ENCODE measurements at regions not wholly inside any gene's neighbourhood (a gene's known extent, or its start where the extent isn't known, plus 50 kb on each side); places are given as distances from the start of the nearest gene placed in this dataset.

GRCh38 chr6:164346631-164347030 is 932.1 kb downstream of the QKI start:
- no peaks in the 10 kb centered on the region for H3K9me3 ChIP-seq (ENCODE audit: low read length)
- H3K27ac ChIP-seq (ENCODE audit: low read length): no peak overlapping the region
- no peaks in the 10 kb centered on the region for H3K9me2 ChIP-seq (ENCODE audit: insufficient read depth, low read length)
- H2AFZ ChIP-seq (ENCODE audit: low read depth, low read length): no peak overlapping the region
- TF ChIP-seq CTCF (IDR thresholded peaks at IDR 0.05; ENCODE audit: poor library complexity, severe bottlenecking): no peak
- TF ChIP-seq EP300 (conservative IDR thresholded peaks at IDR 0.05; ENCODE audit: poor library complexity, severe bottlenecking): no peak
- TF ChIP-seq EZH2 (IDR thresholded peaks at IDR 0.05; ENCODE audit: borderline replicate concordance, insufficient read depth, low read length, poor library complexity, severe bottlenecking): no peak
- no peak for TF ChIP-seq REST (IDR thresholded peaks at IDR 0.05; ENCODE audit: borderline replicate concordance)
- TF ChIP-seq SMC3 (conservative IDR thresholded peaks at IDR 0.05; ENCODE audit: poor library complexity): no peak
- TF ChIP-seq MXI1 (conservative IDR thresholded peaks at IDR 0.05; ENCODE audit: poor library complexity, severe bottlenecking): no peak
- no peak for TF ChIP-seq POLR2AphosphoS5 (IDR thresholded peaks at IDR 0.05)
- no peak for TF ChIP-seq TAF1 (IDR thresholded peaks at IDR 0.05; ENCODE audit: low read depth)
- TF ChIP-seq RAD21 (conservative IDR thresholded peaks at IDR 0.05): no peak
- no peaks in the 10 kb centered on the region for H3K27me3 ChIP-seq (ENCODE audit: insufficient read depth, low read depth, low read length)
- H3K79me2 ChIP-seq (replicated peaks; ENCODE audit: insufficient read depth, low read length): no peaks in the 10 kb centered on the region
- no peaks in the 10 kb centered on the region for H3K36me3 ChIP-seq (ENCODE audit: insufficient read depth, low read length)
- no peak overlapping the region for H3K4me3 ChIP-seq (ENCODE audit: low read length)
- H3F3A ChIP-seq (ENCODE audit: insufficient read depth, low read length, poor library complexity, severe bottlenecking): no peaks in the 10 kb centered on the region
- H3K4me2 ChIP-seq (ENCODE audit: low read length): no peak overlapping the region
- H3K9ac ChIP-seq (ENCODE audit: low read length): no peak overlapping the region
- H4K20me1 ChIP-seq (ENCODE audit: insufficient read depth): no peaks in the 10 kb centered on the region

GRCh38 chr6:164345806-164346496 is 931.4 kb downstream of the QKI start:
- Histone ChIP-seq H3K27me3 (ENCODE audit: insufficient read depth, low read depth, low read length) (no peaks in the 10 kb centered on the region), H3K36me3 (ENCODE audit: insufficient read depth, low read length) (no peaks in the 10 kb centered on the region), H3K4me2 (ENCODE audit: low read length) (no peak overlapping the region), H3K4me3 (ENCODE audit: low read length) (no peak overlapping the region), H3K9me3 (ENCODE audit: low read length) (no peaks in the 10 kb centered on the region), H3K9ac (ENCODE audit: low read length) (no peak overlapping the region), H3K9me2 (ENCODE audit: insufficient read depth, low read length) (no peaks in the 10 kb centered on the region), H4K20me1 (ENCODE audit: insufficient read depth) (no peaks in the 10 kb centered on the region), H2AFZ (ENCODE audit: low read depth, low read length) (no peak overlapping the region), H3K79me2 (replicated peaks; ENCODE audit: insufficient read depth, low read length) (no peaks in the 10 kb centered on the region), H3F3A (ENCODE audit: insufficient read depth, low read length, poor library complexity, severe bottlenecking) (no peaks in the 10 kb centered on the region), H3K27ac (ENCODE audit: low read length) (no peak overlapping the region)
- TF ChIP-seq RAD21 (conservative IDR thresholded peaks at IDR 0.05) (no peak), SMC3 (conservative IDR thresholded peaks at IDR 0.05; ENCODE audit: poor library complexity) (no peak), EZH2 (IDR thresholded peaks at IDR 0.05; ENCODE audit: borderline replicate concordance, insufficient read depth, low read length, poor library complexity, severe bottlenecking) (no peak), MXI1 (conservative IDR thresholded peaks at IDR 0.05; ENCODE audit: poor library complexity, severe bottlenecking) (no peak), CTCF (IDR thresholded peaks at IDR 0.05; ENCODE audit: poor library complexity, severe bottlenecking) (no peak), TAF1 (IDR thresholded peaks at IDR 0.05; ENCODE audit: low read depth) (no peak), REST (IDR thresholded peaks at IDR 0.05; ENCODE audit: borderline replicate concordance) (no peak), EP300 (conservative IDR thresholded peaks at IDR 0.05; ENCODE audit: poor library complexity, severe bottlenecking) (no peak), POLR2AphosphoS5 (IDR thresholded peaks at IDR 0.05) (no peak)

All from neural cell (in vitro differentiated cells).